ENCODE measurements at regions not wholly inside any gene's neighbourhood (a gene's known extent, or its start where the extent isn't known, plus 50 kb on each side); places are given as distances from the start of the nearest gene placed in this dataset.

GRCh38 chr2:208548700-208549099 is 142.1 kb downstream of the PTH2R start:
- H3K36me3 ChIP-seq (ENCODE audit: low read depth): no peaks in the 10 kb centered on the region
- H3K4me3 ChIP-seq: no peak overlapping the region
- H3K4me2 ChIP-seq: no peak overlapping the region
- no peaks in the 10 kb centered on the region for H3K9me2 ChIP-seq (ENCODE audit: insufficient read depth)
- H4K20me1 ChIP-seq (ENCODE audit: insufficient read depth): no peaks in the 10 kb centered on the region
- ChIA-PET CTCF (no interaction called here), POLR2A (ENCODE audit: unreplicated experiment) (no interaction called here)
- DNase-seq: no peak
- H3K79me2 ChIP-seq (ENCODE audit: low read depth): no peaks in the 10 kb centered on the region
- H2AFZ ChIP-seq: no peak overlapping the region
- intact Hi-C loops (cut with micrococcal nuclease; ENCODE audit: unreplicated experiment): no loop called here
- no peaks in the 10 kb centered on the region for H3K9me3 ChIP-seq (ENCODE audit: insufficient read depth, low read depth)
- H3K27ac ChIP-seq: no peak overlapping the region
- H3F3A ChIP-seq (ENCODE audit: insufficient read depth, low read depth): no peaks in the 10 kb centered on the region
- no peak for TF ChIP-seq CTCF (conservative IDR thresholded peaks at IDR 0.05)
- TF ChIP-seq EZH2 (IDR thresholded peaks at IDR 0.05; ENCODE audit: low read depth): no peak
- H3K27me3 ChIP-seq (ENCODE audit: insufficient read depth, low read depth): no peaks in the 10 kb centered on the region
- BruUV-seq (replicated peaks): no TSS peak
- H3K4me1 ChIP-seq (replicated peaks; ENCODE audit: insufficient read depth): no peaks in the 10 kb centered on the region

GRCh38 chr2:208549546-208550158 is 143.1 kb downstream of the PTH2R start:
- TF ChIP-seq CTCF (conservative IDR thresholded peaks at IDR 0.05) (no peak), EZH2 (IDR thresholded peaks at IDR 0.05; ENCODE audit: low read depth) (no peak)
- H3K9me2 ChIP-seq (ENCODE audit: insufficient read depth): no peaks in the 10 kb centered on the region
- DNase-seq: no peak
- ChIA-PET CTCF (no interaction called here), POLR2A (ENCODE audit: unreplicated experiment) (no interaction called here)
- no peaks in the 10 kb centered on the region for H4K20me1 ChIP-seq (ENCODE audit: insufficient read depth)
- H2AFZ ChIP-seq: no peak overlapping the region
- H3K79me2 ChIP-seq (ENCODE audit: low read depth): no peaks in the 10 kb centered on the region
- no peaks in the 10 kb centered on the region for H3K27me3 ChIP-seq (ENCODE audit: insufficient read depth, low read depth)
- H3K4me3 ChIP-seq: no peak overlapping the region
- no peak overlapping the region for H3K27ac ChIP-seq
- no peak overlapping the region for H3K4me2 ChIP-seq
- no peaks in the 10 kb centered on the region for H3K9me3 ChIP-seq (ENCODE audit: insufficient read depth, low read depth)
- no TSS peak for BruUV-seq (replicated peaks)
- no peaks in the 10 kb centered on the region for H3K4me1 ChIP-seq (replicated peaks; ENCODE audit: insufficient read depth)
- H3K36me3 ChIP-seq (ENCODE audit: low read depth): no peaks in the 10 kb centered on the region
- intact Hi-C loops (cut with micrococcal nuclease; ENCODE audit: unreplicated experiment): no loop called here
- no peaks in the 10 kb centered on the region for H3F3A ChIP-seq (ENCODE audit: insufficient read depth, low read depth)

- Histone ChIP-seq H3K4me2 (no peak overlapping the region), H3F3A (ENCODE audit: insufficient read depth, low read depth) (no peaks in the 10 kb centered on the region), H3K9me2 (ENCODE audit: insufficient read depth) (no peaks in the 10 kb centered on the region), H3K79me2 (ENCODE audit: low read depth) (no peaks in the 10 kb centered on the region), H3K4me3 (no peak overlapping the region), H3K27me3 (ENCODE audit: insufficient read depth, low read depth) (no peaks in the 10 kb centered on the region), H3K36me3 (ENCODE audit: low read depth) (no peaks in the 10 kb centered on the region), H2AFZ (no peak overlapping the region), H4K20me1 (ENCODE audit: insufficient read depth) (no peaks in the 10 kb centered on the region), H3K9me3 (ENCODE audit: insufficient read depth, low read depth) (no peaks in the 10 kb centered on the region), H3K4me1 (replicated peaks; ENCODE audit: insufficient read depth) (no peaks in the 10 kb centered on the region), H3K27ac (no peak overlapping the region)
- TF ChIP-seq EZH2 (IDR thresholded peaks at IDR 0.05; ENCODE audit: low read depth): no peak
- no peak for TF ChIP-seq CTCF (conservative IDR thresholded peaks at IDR 0.05)
- DNase-seq: no peak
- intact Hi-C loops (cut with micrococcal nuclease; ENCODE audit: unreplicated experiment): no loop called here
- CTCF ChIA-PET: no interaction called here
- no TSS peak for BruUV-seq (replicated peaks)
- POLR2A ChIA-PET (ENCODE audit: unreplicated experiment): no interaction called here
Observed at GRCh38 chr2:208552943-208553342, 146.4 kb downstream of the PTH2R start.
